ENCODE measurements at regions not wholly inside any gene's neighbourhood (a gene's known extent, or its start where the extent isn't known, plus 50 kb on each side); places are given as distances from the start of the nearest gene placed in this dataset.

- Histone ChIP-seq H3K4me3 (ENCODE audit: low read depth, low read length) (no peak overlapping the region), H3K27me3 (replicated peaks) (no peaks in the 10 kb centered on the region), H3K27ac (no peak overlapping the region), H3K36me3 (replicated peaks) (no peaks in the 10 kb centered on the region)
- DNase-seq: no peak
- in situ Hi-C loops (cut with HindIII; ENCODE audit: low pct_ligation_motif_present, low sequenced_read_pairs): no loop called here
- no peak for TF ChIP-seq CTCF (IDR thresholded peaks at IDR 0.05; ENCODE audit: low read depth, low read length, missing control alignments)
Observed at GRCh38 chr6:88294702-88295101, 128.6 kb upstream of the CNR1 start.

DNA sequence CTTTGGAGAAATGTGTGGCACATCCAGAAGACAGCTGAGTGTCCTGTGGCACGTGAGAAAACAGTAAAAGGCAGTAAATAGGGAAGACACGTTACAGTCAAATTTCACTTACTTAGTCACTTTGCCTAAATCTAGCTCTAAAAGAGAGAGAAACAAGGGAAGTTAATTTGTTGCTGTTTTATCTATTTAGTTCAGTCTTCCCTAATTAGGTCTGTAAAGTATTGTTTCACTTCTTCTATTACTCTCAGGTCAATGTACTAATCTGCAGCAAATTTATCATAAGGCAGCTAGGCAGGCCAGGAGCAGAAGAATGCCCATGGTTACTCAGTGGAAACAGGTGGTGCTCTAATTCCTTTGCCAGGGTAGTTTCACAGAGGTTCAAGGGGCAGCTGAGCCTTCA is 124.3 kb upstream of the CNR1 start:
- no peak for DNase-seq
- Histone ChIP-seq H3K27me3 (replicated peaks) (no peaks in the 10 kb centered on the region), H3K4me3 (ENCODE audit: low read depth, low read length) (no peak overlapping the region), H3K27ac (no peak overlapping the region), H3K36me3 (replicated peaks) (no peaks in the 10 kb centered on the region)
- in situ Hi-C loops (cut with HindIII; ENCODE audit: low pct_ligation_motif_present, low sequenced_read_pairs): no loop called here
- no peak for TF ChIP-seq CTCF (IDR thresholded peaks at IDR 0.05; ENCODE audit: low read depth, low read length, missing control alignments)

GRCh38 chr6:88287696-88288095 is 121.5 kb upstream of the CNR1 start:
- no peak overlapping the region for H3K27ac ChIP-seq
- in situ Hi-C loops (cut with HindIII; ENCODE audit: low pct_ligation_motif_present, low sequenced_read_pairs): no loop called here
- no peaks in the 10 kb centered on the region for H3K27me3 ChIP-seq (replicated peaks)
- H3K36me3 ChIP-seq (replicated peaks): no peaks in the 10 kb centered on the region
- H3K4me3 ChIP-seq (ENCODE audit: low read depth, low read length): no peak overlapping the region
- DNase-seq: no peak
- TF ChIP-seq CTCF (IDR thresholded peaks at IDR 0.05; ENCODE audit: low read depth, low read length, missing control alignments): no peak

DNA sequence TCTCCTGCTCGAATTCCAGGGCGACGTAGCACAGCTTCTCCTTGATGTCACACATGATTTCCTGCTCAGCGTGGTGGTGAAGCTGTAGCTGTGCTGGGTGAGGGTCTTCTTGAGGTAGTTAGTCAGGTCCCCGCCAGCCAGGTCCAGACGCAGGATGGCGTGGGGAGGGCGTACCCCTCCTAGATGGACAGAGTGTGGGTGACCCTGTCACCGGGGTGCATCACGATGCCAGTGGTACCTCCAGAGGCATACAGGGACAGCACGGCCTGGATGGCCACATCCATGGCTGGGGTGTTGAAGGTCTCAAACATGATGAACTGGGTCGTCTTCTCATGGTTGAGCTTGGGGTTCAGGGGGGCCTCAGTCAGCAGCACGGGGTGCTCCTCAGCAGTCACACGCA is 110.2 kb upstream of the CNR1 start:
- Histone ChIP-seq H3K4me3 (ENCODE audit: low read depth, low read length) (no peak overlapping the region), H3K27ac (no peak overlapping the region), H3K27me3 (replicated peaks) (no peaks in the 10 kb centered on the region), H3K36me3 (replicated peaks) (no peaks in the 10 kb centered on the region)
- in situ Hi-C loops (cut with HindIII; ENCODE audit: low pct_ligation_motif_present, low sequenced_read_pairs): no loop called here
- no peak for DNase-seq
- no peak for TF ChIP-seq CTCF (IDR thresholded peaks at IDR 0.05; ENCODE audit: low read depth, low read length, missing control alignments)

GRCh38 chr6:88268508-88268907 is 102.4 kb upstream of the CNR1 start:
- DNase-seq: no peak
- in situ Hi-C loops (cut with HindIII; ENCODE audit: low pct_ligation_motif_present, low sequenced_read_pairs): no loop called here
- Histone ChIP-seq H3K27me3 (replicated peaks) (no peaks in the 10 kb centered on the region), H3K4me3 (ENCODE audit: low read depth, low read length) (no peak overlapping the region), H3K36me3 (replicated peaks) (no peaks in the 10 kb centered on the region), H3K27ac (no peak overlapping the region)
- TF ChIP-seq CTCF (IDR thresholded peaks at IDR 0.05; ENCODE audit: low read depth, low read length, missing control alignments): no peak

- no peak for DNase-seq
- Histone ChIP-seq H3K36me3 (replicated peaks) (no peaks in the 10 kb centered on the region), H3K27ac (no peak overlapping the region), H3K4me3 (ENCODE audit: low read depth, low read length) (no peak overlapping the region), H3K27me3 (replicated peaks) (no peaks in the 10 kb centered on the region)
- no peak for TF ChIP-seq CTCF (IDR thresholded peaks at IDR 0.05; ENCODE audit: low read depth, low read length, missing control alignments)
- in situ Hi-C loops (cut with HindIII; ENCODE audit: low pct_ligation_motif_present, low sequenced_read_pairs): no loop called here
Observed at GRCh38 chr6:88266126-88266525, 100.0 kb upstream of the CNR1 start.

All from brain microvascular endothelial cell (primary cell).